Kidney (tissue), 13 donors: ENCODE measurements at regions not wholly inside any gene's neighbourhood (a gene's known extent, or its start where the extent isn't known, plus 50 kb on each side); places are given as distances from the start of the nearest gene placed in this dataset.
A peak's percentile ranks its signal among the peaks of the same experiment; 100 is the strongest.
"Not testable (repeated sequence)": the region's sequence is repeated elsewhere in the genome, so short reads cannot be mapped to it uniquely, and the experiment has no call there.

Source experiments
- DNase-seq, 5 donors: peaks; one replicate each; pipeline ENCODE4 v3.0.0-alpha.2; 2013 to 2020
- FAIRE-seq: peaks from 2 replicates; lab custom pipeline; 2012; peaks lifted over from hg19 to GRCh38; lab: Jason Lieb, UNC
- H3K27ac ChIP-seq, 2 donors: one replicate each; pipeline ENCODE4 v1.7.0; 2013; ENCODE audit warnings: low read depth in 2 of 2, low read length in 2 of 2, inconsistent platforms in 1 of 2
- H3K27me3 ChIP-seq: one replicate; pipeline ENCODE4 v1.7.1; 2013; ENCODE audit warnings: low read length, inconsistent platforms; ENCODE audit not compliant: control insufficient read depth, insufficient read depth
- H3K36me3 ChIP-seq, 3 donors: one replicate each; pipeline versions ENCODE4 v1.7.0 to v1.7.1; 2013; ENCODE audit warnings: low read length in 3 of 3, control low read depth in 1 of 3, inconsistent platforms in 1 of 3; ENCODE audit not compliant: insufficient read depth in 3 of 3, control insufficient read depth in 2 of 3
- H3K4me1 ChIP-seq, 3 donors: one replicate each; pipeline versions ENCODE4 v1.7.0 to v1.7.1; 2013; ENCODE audit warnings: low read length in 3 of 3, inconsistent platforms in 1 of 3, low read depth in 1 of 3; ENCODE audit not compliant: control insufficient read depth in 2 of 3, insufficient read depth in 2 of 3
- H3K4me3 ChIP-seq, 3 donors: one replicate each; pipeline versions ENCODE4 v1.7.0 to v1.8.1; 2013; ENCODE audit warnings: low read length in 3 of 3, control low read depth in 1 of 3, inconsistent platforms in 1 of 3
- H3K9ac ChIP-seq, 3 donors: one replicate each; pipeline versions ENCODE4 v1.7.0 to v1.7.1; 2013; ENCODE audit warnings: low read length in 3 of 3, control low read depth in 1 of 3, inconsistent platforms in 1 of 3
- H3K9me3 ChIP-seq, 3 donors: one replicate each; pipeline versions ENCODE4 v1.7.0 to v1.7.1; 2013; ENCODE audit warnings: low read length in 3 of 3, control low read depth in 1 of 3, inconsistent platforms in 1 of 3; ENCODE audit not compliant: control insufficient read depth in 2 of 3, insufficient read depth in 1 of 3
- intact Hi-C: fragments of 100-400 bp; cut with DNase I; formaldehyde crosslinking; loops from one replicate; pipeline ENCODE4 v1.11.1; 2022
- TF ChIP-seq, protein P1 (sequence below): IDR thresholded peaks from 3 replicates; pipeline ENCODE4 v1.5.1; 2012; ENCODE audit warnings: mild to moderate bottlenecking, moderate library complexity, borderline replicate concordance; ENCODE audit not compliant: insufficient read depth; ENCODE audit errors: extremely low read depth
- donor health status: control.
- donor health status: control.
- donor health status: control.
- donor health status: control.
- donor health status: control.
- donor health status: DM: yes; HTN: yes; CAD: no.
- donor health status: Normal renal cell carcinoma (clear cell type).

DNA sequence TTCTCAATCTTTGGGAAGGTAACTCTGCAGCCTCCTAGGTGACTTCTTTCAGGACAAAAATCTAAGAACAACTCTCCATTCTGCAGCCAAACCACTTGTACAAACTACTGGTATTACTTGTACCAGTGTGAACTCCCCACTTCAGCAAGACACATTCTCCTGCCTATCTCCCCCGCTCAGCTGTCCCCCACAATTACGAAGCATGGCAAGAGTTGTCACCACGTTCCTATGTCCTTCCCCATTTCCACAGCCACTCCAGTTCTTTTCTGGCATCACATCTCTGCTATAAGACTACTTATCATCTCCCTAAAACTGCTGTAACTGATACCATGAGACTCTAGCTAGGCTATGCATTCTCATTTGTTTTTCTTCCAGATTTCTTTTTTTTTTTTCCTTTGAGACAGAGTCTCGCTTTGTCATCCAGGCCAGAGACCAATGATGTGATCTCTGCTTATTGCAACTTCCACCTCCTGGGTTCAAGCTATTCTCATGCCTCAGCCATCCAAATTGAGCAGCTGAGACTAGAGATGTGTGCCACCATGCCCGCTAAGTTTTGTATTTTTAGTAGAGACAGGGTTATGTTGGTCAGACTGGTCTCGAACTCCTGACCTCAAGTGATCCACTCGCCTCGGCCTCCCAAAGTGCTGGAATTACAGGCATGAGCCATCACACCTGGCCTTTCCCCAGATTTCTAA is 71.9 kb upstream of the CDON start:
- no peak for FAIRE-seq
- intact Hi-C loops = no loop called here
- TF ChIP-seq, protein P1, sequence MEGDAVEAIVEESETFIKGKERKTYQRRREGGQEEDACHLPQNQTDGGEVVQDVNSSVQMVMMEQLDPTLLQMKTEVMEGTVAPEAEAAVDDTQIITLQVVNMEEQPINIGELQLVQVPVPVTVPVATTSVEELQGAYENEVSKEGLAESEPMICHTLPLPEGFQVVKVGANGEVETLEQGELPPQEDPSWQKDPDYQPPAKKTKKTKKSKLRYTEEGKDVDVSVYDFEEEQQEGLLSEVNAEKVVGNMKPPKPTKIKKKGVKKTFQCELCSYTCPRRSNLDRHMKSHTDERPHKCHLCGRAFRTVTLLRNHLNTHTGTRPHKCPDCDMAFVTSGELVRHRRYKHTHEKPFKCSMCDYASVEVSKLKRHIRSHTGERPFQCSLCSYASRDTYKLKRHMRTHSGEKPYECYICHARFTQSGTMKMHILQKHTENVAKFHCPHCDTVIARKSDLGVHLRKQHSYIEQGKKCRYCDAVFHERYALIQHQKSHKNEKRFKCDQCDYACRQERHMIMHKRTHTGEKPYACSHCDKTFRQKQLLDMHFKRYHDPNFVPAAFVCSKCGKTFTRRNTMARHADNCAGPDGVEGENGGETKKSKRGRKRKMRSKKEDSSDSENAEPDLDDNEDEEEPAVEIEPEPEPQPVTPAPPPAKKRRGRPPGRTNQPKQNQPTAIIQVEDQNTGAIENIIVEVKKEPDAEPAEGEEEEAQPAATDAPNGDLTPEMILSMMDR = no peak

DNA sequence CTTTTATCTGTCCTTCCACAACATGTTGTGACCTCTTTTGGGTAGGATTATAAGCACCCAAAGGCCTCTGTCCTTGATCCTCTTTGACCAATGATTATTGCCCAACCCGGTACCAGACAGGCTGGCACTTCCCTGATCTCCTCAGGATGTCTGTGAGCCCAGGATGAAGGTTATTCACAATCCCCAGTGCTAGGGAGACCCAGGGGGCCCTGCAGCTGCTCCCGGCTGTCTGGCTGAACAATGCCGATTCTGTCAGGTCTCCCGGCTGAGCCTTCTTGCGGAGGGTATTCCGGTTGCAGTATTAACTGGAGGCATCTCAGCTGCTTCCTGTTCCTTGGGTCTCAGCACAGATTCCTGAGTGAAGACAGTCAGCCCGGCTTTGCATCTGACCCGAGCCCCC is 71.2 kb upstream of the CDON start:
- TF ChIP-seq, protein P1 = no peak
- no peak for FAIRE-seq
- intact Hi-C loops = no loop called here
- peak in 2 of 5 donors; percentile 43 to 74 for DNase-seq
- Histone ChIP-seq H3K36me3 (no peaks in the 10 kb centered on the region), H3K9me3 (no peaks in the 10 kb centered on the region), H3K4me1 (peaks cover 0 to 2% (median 0%) of the 10 kb centered on the region in 3 donors), H3K27me3 (no peaks in the 10 kb centered on the region), H3K27ac (no peak overlapping the region), H3K9ac (no peak overlapping the region), H3K4me3 (no peak overlapping the region)

More for the DNA sequence above, 71.9 kb upstream of the CDON start:
- Histone ChIP-seq H3K9ac (no peak overlapping the region), H3K27me3 (no peaks in the 10 kb centered on the region), H3K9me3 (no peaks in the 10 kb centered on the region), H3K4me1 (peaks cover 0 to 5% (median 4%) of the 10 kb centered on the region in 3 donors), H3K36me3 (no peaks in the 10 kb centered on the region), H3K4me3 (no peak overlapping the region), H3K27ac (no peak overlapping the region)
- DNase-seq = no peak

DNA sequence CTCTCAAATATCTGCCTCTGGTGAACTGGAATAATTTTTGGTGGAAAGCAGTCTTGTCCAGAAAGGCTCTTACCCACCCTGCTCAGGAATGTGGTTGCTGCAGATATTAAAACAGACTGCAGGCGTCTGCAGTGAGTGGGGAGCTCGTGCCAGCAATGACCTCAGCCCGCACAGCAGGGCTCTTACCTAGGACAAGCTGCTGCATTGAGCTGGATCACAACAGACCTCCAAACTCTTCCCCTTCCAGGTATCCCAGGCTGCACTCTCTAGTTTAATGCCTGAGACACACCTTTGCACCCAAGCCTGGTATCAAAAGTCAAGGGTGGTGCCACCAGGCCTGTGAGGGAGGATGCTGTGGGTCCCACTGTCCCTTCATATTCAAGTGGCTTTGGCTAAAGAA is 69.7 kb upstream of the CDON start:
- Histone ChIP-seq H3K27ac (no peak overlapping the region), H3K4me1 (no peaks in the 10 kb centered on the region), H3K36me3 (no peaks in the 10 kb centered on the region), H3K27me3 (no peaks in the 10 kb centered on the region), H3K9me3 (no peaks in the 10 kb centered on the region), H3K9ac (no peak overlapping the region), H3K4me3 (no peak overlapping the region)
- DNase-seq = peak; percentile 45 to 88 (median 56)
- TF ChIP-seq, protein P1 = no peak
- intact Hi-C loops = no loop called here
- FAIRE-seq = no peak

DNA sequence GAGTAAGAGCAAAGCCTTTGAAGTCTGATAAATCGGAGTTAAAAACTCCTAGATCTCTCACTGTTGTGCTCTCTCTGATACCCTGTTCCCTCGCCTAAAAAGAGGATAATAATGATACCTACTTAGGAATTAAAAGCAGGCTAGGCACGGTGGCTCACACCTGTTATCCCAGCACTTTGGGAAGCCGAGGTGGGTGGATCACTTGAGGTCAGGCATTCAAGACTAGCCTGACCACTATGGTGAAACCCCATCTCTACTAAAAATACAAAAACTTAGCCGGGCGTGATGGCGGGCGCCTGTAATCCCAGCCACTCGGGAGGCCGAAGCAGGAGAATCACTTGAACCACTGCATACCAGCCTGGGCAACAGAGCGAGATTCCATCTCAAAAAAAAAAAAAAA is 68.1 kb upstream of the CDON start:
- H3K27me3 ChIP-seq, H3K36me3 ChIP-seq, H3K9ac ChIP-seq, H3K27ac ChIP-seq, FAIRE-seq, H3K4me3 ChIP-seq, H3K4me1 ChIP-seq, H3K9me3 ChIP-seq, intact Hi-C loops, DNase-seq: not testable (repeated sequence)
